VCaP (cell line): ENCODE measurements at regions not wholly inside any gene's neighbourhood (a gene's known extent, or its start where the extent isn't known, plus 50 kb on each side); places are given as distances from the start of the nearest gene placed in this dataset.
"Not testable (repeated sequence)": the region's sequence is repeated elsewhere in the genome, so short reads cannot be mapped to it uniquely, and the experiment has no call there.

Source experiments
- H3K27ac ChIP-seq: fragments of 450-650 bp; 2 replicates; pipeline ENCODE4 v1.5.1; 2017
- TF ChIP-seq, protein P1 (sequence below): fragments of 450-650 bp; conservative IDR thresholded peaks from 2 replicates; pipeline ENCODE4 v1.5.1; 2017; ENCODE audit warnings: mild to moderate bottlenecking, moderate library complexity

DNA sequence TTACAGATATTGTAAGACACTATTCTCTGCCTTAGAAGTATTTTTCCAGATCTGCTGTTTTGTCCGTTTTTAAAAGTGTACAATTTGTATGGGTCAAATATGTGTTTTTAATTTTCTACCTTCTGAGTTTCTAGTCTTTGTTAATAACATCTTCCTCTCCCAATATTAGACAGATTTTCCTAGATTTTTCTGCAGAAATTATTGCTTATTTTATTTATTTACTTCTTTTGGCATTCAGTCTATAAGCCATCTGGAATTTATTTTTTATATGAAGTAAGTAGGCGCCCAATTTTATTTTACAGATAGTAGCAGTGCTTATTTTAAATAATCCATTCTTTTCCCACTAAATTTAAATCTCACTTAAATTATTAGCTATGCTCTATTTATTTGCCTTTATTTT, 103.1 kb upstream of the PLEKHG1 start:
- TF ChIP-seq, protein P1, sequence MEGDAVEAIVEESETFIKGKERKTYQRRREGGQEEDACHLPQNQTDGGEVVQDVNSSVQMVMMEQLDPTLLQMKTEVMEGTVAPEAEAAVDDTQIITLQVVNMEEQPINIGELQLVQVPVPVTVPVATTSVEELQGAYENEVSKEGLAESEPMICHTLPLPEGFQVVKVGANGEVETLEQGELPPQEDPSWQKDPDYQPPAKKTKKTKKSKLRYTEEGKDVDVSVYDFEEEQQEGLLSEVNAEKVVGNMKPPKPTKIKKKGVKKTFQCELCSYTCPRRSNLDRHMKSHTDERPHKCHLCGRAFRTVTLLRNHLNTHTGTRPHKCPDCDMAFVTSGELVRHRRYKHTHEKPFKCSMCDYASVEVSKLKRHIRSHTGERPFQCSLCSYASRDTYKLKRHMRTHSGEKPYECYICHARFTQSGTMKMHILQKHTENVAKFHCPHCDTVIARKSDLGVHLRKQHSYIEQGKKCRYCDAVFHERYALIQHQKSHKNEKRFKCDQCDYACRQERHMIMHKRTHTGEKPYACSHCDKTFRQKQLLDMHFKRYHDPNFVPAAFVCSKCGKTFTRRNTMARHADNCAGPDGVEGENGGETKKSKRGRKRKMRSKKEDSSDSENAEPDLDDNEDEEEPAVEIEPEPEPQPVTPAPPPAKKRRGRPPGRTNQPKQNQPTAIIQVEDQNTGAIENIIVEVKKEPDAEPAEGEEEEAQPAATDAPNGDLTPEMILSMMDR: no peak
- no peak overlapping the region for H3K27ac ChIP-seq

- no peak overlapping the region for H3K27ac ChIP-seq
- TF ChIP-seq, protein P1: no peak
Observed at GRCh38 chr6:150499882-150500312, 99.8 kb upstream of the PLEKHG1 start.

DNA sequence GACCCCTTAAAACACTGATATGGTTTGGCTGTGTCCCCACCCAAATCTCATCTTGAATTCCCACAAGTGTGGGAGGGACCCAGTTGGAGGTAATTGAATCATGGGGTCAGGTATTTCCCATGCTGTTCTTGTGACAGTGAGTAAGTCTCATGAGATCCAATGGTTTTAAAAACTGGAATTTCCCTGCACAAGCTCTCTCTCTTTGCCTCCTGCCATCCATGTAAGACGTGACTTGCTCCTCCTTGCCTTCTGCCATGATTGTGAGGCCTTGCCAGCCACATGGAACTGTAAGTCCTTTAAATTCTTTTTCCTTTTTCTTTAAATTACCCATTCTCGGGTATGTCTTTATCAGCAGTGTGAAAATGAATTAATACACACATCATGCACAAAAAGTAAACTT, 99.1 kb upstream of the PLEKHG1 start:
- H3K27ac ChIP-seq: not testable (repeated sequence)

DNA sequence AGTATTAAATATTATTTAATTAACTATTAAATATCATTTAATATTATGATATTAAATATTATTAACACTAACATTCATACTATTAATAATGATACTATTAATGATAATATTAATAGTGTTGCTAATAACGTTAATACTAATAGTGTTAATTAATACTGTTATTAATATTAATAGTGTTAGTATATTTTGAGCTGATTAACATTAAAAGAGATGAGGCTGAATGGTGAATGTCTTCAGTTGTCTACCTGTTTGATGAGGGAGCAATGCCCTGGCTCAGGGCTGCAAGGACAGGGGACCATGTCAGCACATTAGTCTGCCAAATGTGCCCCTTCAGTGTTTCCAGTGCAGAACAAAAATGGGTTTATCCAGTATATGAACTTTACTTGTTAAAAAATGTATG, 96.6 kb upstream of the PLEKHG1 start:
- H3K27ac ChIP-seq: no peak overlapping the region
- TF ChIP-seq, protein P1: no peak

DNA sequence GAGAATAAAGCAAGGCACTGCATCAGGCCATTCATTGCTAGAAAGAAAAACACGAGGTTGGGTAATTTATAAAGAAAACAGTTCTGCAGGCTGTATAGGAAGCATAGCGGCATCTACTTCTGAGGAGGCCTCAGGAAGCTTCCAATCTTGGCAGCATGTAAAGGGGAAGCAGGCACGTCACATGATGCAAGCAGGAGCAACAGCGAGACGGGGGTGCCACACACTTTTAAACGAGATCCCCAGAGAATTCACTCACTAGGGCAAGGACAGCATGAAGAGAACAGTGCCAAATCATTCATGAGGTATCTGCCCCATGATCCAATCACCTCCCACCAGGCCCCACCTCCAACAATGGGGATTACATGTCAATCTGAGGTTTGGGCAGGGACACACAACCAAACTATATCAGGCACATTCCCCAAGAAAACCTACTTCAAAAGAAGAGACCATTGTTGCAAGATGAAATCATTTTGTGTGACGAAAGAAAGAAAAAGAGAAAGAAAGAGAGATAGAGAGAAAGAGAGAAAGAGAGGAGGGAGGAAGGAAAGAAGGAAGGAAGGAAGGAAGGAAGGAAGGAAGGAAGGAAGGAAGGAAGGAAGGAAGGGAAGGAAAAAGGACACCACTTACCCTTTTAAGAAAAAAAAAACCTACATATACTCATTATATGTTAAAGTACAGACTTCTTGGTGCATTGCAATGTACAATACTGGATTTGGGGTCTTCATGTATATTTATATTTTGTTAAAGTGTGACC, 95.9 kb upstream of the PLEKHG1 start:
- TF ChIP-seq, protein P1: no peak
- H3K27ac ChIP-seq: no peak overlapping the region

DNA sequence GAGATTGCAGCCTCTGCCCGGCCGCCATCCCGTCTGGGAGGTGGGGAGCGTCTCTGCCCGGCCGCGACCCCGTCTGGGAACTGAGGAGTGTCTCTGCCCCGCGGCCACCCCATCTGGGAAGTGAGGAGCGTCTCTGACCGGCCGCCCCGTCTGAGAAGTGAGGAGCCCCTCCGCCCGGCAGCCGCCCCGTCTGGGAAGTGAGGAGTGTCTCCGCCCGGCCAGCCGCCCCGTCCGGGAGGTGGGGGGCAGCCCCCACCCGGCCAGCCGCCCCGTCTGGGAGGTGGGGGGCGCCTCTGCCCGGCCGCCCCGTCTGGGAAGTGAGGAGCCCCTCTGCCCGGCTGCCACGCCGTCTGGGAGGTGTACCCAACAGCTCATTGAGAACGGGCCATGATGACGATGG, 92.3 kb upstream of the PLEKHG1 start:
- H3K27ac ChIP-seq: not testable (repeated sequence)

DNA sequence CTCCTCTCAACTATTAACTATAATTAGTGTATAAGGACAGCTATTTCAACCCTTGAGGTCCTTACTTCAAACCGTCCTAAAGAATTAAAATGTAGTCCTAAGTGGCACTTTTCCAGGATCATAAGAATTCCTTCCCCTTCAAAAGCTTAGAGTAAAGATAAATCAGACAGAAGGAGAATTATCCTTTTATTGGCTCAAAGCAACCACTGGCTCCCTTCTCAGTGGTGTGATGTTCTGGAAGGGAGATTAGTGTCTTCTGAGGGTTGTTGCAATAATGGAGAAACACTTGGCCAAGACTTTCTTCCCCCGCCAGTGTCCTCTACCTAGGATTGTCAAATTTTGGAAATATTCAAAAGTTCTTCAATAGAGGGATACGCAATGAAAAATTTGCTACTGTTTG, 89.1 kb upstream of the PLEKHG1 start:
- H3K27ac ChIP-seq: no peak overlapping the region
- TF ChIP-seq, protein P1: no peak

GRCh38 chr6:150511313-150511712, 88.4 kb upstream of the PLEKHG1 start:
- no peak overlapping the region for H3K27ac ChIP-seq
- TF ChIP-seq, protein P1: no peak
